GM19397 (cell line): ENCODE measurements at regions not wholly inside any gene's neighbourhood (a gene's known extent, or its start where the extent isn't known, plus 50 kb on each side); places are given as distances from the start of the nearest gene placed in this dataset.
"Not testable (repeated sequence)": the region's sequence is repeated elsewhere in the genome, so short reads cannot be mapped to it uniquely, and the experiment has no call there.

Source experiments
- ATAC-seq: cut with Tn5 transposase; IDR thresholded peaks from one replicate; pipeline ENCODE4 v1.9.1; 2021; ENCODE audit warnings: mild to moderate bottlenecking, moderate library complexity; ENCODE audit not compliant: unreplicated experiment

- ATAC-seq = no peak
Observed at GRCh38 chr10:9299966-9300365, 1245.5 kb downstream of the GATA3 start.

GRCh38 chr10:9301148-9301547 is 1246.7 kb downstream of the GATA3 start:
- no peak for ATAC-seq

GRCh38 chr10:9301554-9301953 is 1247.1 kb downstream of the GATA3 start:
- ATAC-seq = no peak

- ATAC-seq = no peak
Observed at GRCh38 chr10:9302140-9302746, 1247.8 kb downstream of the GATA3 start.

GRCh38 chr10:9305018-9305655 is 1250.6 kb downstream of the GATA3 start:
- ATAC-seq = no peak

- no peak for ATAC-seq
Observed at GRCh38 chr10:9311702-9312499, 1257.4 kb downstream of the GATA3 start.

- ATAC-seq = no peak
Observed at GRCh38 chr10:9315292-9315691, 1260.8 kb downstream of the GATA3 start.

- peak; percentile 58 for ATAC-seq
Observed at GRCh38 chr10:9331583-9332008, 1277.1 kb downstream of the GATA3 start.

GRCh38 chr10:9334270-9334669 is 1279.8 kb downstream of the GATA3 start:
- ATAC-seq = no peak

- ATAC-seq = no peak
Observed at GRCh38 chr10:9339716-9340115, 1285.2 kb downstream of the GATA3 start.

- ATAC-seq = no peak
Observed at GRCh38 chr10:9342885-9343570, 1288.5 kb downstream of the GATA3 start.

- ATAC-seq = not testable (repeated sequence)
Observed at GRCh38 chr10:9347933-9348332, 1293.4 kb downstream of the GATA3 start.

GRCh38 chr10:9357471-9357870 is 1303.0 kb downstream of the GATA3 start:
- ATAC-seq = no peak

- ATAC-seq = no peak
Observed at GRCh38 chr10:9362721-9363120, 1308.2 kb downstream of the GATA3 start.

GRCh38 chr10:9379183-9379582 is 1324.7 kb downstream of the GATA3 start:
- no peak for ATAC-seq

GRCh38 chr10:9381733-9382532 is 1327.4 kb downstream of the GATA3 start:
- no peak for ATAC-seq

- ATAC-seq = no peak
Observed at GRCh38 chr10:9382533-9382866, 1328.0 kb downstream of the GATA3 start.

GRCh38 chr10:9390516-9390915 is 1336.0 kb downstream of the GATA3 start:
- no peak for ATAC-seq

GRCh38 chr10:9399275-9399983 is 1344.9 kb downstream of the GATA3 start:
- no peak for ATAC-seq

- ATAC-seq = not testable (repeated sequence)
Observed at GRCh38 chr10:9402067-9402466, 1347.6 kb downstream of the GATA3 start.
